HG02852 (cell line): ENCODE measurements at regions not wholly inside any gene's neighbourhood (a gene's known extent, or its start where the extent isn't known, plus 50 kb on each side); places are given as distances from the start of the nearest gene placed in this dataset.
"Not testable (repeated sequence)": the region's sequence is repeated elsewhere in the genome, so short reads cannot be mapped to it uniquely, and the experiment has no call there.

Experiments
- ATAC-seq: cut with Tn5 transposase; IDR thresholded peaks from one replicate; pipeline ENCODE4 v1.9.1; 2021; ENCODE audit warnings: mild to moderate bottlenecking, moderate library complexity; ENCODE audit not compliant: unreplicated experiment

DNA sequence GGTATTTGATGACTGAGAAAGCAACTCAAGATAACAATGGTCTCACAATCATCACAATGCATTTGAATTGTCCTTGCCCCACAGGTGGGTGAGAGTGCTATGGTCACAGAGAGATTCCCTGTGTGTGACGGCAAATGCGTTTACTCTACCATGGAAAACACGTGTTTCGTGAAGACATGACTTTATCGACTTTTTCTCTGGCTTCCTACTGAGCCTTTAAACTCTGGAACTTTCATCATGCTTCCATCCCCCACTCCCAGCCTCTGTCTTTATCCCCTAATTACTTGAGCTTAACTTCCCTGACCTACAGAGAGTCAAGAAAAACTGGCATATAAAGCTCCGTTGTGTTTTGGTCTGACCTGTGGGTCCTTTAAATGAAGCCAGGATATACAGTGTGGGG is 414.1 kb upstream of the CLINT1 start:
- no peak for ATAC-seq

DNA sequence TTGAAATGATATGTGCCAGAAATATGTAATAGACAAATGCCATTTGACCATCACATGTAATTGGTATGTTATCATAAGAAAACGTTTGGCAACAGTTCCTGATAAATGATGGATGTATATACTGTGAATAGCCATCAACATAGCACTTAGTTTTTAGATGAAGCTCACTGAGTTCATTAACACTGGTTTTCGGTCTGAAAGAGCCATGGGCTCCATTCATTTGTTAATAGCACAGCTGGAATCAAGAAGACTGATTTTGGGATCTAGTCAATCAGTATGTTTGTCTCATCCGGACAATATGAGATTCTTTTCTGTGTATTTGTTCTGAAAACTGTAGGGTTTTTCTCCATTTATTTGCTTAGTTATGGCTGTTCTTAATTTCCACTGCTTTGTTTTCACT is 413.5 kb upstream of the CLINT1 start:
- ATAC-seq, result no peak

DNA sequence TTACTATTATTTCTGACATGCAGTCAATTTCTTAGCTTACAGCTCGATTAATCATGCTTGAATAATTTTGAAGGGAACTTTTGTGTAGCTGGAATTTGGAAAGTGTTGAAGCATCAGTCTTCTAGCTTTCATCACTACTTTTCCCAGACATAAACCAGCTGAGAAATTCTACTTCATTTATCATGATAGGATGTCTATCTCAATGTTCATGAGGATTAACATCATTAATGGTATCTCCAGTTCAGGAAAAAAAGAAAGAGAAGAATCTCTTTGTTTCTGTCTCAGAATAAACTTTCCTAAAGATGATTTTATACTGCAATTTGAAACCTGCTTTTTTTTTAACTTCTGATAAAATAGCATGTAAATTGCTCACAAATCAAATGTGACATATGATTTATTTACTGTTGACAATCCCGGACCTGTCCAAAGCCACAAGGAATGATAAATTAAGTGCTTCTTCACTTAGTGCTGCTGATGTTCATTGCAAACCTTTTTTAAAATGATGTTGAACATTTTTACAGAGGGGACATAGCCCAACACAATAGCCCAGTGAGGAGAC is 412.1 kb upstream of the CLINT1 start:
- no peak for ATAC-seq

DNA sequence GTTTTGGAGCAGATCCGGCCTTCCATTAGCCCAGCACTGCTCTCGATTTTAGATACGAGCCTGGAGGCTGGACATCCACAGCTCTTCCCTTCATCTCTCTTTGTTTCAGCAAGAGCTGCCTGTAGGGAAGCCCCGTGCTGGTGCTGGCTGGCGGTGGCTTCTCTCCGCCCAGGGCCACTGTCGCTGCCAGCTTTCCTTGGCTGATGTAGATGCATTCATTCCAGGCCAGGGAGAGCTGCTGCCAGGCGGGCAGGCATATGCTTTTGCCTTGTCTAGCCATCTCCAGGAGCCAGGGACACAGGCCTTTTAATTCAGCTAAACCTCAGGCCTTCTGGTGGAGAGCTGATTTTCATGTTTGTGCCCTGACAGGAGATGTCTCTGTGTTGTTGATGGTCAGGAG is 409.3 kb upstream of the CLINT1 start:
- ATAC-seq, result no peak

DNA sequence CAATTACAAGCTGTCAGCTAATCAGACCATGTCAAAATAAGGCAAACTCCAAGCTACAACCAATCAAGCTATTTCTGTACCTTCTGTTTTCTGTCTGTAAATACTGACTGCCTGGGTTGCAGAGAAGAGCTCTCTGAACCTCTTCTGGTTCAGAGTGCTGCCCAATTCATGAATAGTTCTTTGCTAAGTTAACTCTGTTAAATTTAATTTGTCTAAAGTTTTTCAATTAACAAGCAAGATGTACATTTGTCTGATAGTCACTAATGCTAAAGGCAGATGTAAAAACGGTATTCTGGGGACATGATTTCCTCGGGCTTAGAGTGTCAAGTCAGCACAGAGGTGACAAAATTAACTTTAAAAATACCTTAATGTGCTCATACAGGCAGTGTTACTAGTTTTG is 408.3 kb upstream of the CLINT1 start:
- no peak for ATAC-seq

DNA sequence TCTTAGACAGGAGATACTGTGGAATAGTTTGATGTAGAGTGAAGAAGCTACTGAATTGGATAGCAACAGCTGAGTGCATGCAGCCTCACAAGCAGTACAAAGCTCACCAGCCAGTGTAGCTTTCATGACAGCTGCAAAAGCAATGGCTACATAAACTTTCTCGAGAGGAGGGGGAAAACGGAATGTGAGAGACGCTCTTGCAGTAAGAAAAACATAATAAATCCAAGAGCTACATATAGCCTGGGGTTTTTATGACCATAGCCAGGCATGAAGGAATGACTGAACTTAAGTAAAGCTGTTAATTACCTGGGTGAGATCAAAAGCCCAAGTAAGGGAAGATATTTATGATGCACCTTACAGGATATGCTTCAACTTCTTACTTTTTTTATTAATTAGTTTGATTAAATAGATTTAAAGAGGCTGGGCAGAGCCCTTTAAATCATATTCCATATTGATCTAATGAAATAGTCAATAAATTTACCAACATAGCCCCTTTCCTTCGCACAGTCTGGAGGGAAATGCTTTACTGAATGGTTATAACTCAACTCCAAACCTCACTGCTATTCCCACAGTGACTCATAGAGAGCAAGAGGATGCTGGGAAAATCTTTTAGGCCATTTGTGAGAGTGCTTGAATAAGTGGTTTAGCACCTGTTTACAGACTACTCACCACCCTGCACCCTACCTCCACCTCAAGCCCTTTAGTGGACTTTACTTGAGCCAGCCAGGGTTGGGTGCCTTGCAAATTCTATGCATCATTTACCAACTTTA is 407.2 kb upstream of the CLINT1 start:
- no peak for ATAC-seq

DNA sequence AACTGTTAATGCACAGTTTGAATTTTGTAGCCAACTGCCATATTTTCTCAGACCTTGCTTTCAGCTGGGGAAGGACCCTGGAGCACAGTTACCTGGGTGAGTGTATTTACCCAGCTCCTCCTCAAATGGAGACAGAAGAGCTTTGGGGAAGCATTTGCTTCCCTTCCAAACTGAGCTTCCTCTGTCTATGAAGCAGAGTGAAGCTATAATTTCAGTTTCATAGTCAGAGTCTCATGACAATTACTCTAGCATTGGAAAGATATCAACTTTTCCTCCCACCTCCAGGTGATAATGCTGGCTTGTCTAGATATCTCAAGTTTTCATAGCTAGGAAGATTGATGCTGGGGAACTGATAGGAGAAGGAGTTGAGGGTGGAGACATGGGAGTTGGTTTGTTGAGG is 406.4 kb upstream of the CLINT1 start:
- ATAC-seq, result no peak

DNA sequence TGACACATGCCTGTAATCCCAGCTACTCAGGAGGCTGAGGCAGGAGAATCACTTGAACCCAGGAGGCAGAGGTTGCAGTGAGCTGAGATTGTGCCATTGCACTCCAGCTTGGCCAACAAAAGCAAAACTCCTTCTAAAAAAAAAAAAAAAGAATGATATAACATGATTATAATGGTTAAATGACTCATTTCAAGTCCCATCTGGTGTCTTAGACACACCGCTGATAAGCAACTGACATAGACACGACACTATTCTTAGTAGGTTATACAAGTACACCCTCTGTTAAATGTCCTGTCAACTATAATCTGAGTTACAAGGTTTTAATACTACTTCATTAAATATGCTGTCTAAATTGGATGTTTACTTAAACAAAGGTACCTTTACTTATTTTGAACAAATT is 405.3 kb upstream of the CLINT1 start:
- no peak for ATAC-seq

DNA sequence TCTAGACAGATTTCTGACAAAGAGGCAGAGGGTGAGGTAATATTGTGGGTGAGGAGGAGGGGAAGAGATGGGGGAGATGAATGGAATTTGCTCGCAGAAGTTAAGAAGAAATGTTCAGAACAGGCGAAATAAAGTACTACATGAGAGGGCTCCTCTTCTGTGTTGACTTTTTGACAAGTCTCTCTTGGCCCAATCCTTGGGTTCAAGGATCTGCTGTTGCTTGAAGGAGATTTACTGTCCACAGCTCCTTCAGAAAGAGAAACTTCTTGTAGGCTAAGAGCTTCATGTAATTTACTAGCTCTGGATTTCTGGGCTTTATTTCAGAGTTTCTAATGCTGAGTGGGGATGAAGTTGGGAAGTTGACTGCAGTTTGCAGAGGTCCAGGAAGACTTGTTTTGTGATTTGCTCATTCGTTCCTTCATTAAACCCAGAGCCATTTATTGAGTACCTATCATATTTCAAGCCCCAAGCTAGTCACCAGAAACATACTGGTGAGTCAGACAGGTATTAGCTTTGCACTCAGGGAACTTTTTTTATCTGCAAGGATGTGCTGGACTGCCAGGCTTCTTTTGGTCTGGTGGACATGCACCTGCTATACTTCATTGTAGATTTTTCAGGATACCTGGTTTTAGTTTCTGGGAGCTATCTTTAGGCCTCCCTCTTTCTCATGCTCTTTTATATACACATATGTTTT is 402.9 kb upstream of the CLINT1 start:
- ATAC-seq, result no peak

DNA sequence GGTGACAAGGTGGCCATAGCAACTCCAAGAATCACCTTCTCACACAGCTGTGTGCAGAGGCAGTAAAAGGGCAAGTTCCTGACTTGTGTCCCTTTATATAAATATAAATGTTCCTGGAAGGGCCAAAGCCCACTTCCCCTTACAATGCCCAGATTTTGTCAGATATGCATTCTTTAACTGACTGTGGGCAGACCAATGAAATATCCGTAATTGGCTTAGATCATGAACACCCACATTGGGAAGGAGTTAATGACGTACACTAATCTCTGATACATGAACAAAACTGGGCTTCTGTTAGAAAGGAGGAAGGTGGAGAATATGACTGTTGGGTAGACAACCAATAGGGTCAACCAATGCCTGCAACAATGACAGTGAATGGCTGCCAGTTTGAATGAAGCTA is 397.2 kb upstream of the CLINT1 start:
- no peak for ATAC-seq

DNA sequence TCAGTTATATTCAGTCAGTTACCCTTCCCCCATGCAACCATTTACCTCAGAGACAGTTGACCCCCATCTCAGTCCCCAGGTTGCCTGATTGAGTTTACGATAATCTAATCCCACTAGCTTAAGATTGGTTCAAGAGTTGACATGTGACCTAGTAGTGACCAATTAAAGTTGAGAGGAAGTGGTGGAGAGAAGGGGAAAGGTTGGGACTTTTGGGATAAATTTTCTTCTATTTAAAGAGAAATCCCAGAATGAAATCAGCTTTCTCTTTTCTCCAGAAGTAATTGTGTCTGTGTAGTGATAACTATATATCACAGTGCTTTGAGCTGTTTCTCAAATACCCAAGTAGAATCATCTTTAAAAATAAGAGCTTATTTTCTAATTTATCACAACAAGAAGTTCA is 396.7 kb upstream of the CLINT1 start:
- ATAC-seq, result no peak

DNA sequence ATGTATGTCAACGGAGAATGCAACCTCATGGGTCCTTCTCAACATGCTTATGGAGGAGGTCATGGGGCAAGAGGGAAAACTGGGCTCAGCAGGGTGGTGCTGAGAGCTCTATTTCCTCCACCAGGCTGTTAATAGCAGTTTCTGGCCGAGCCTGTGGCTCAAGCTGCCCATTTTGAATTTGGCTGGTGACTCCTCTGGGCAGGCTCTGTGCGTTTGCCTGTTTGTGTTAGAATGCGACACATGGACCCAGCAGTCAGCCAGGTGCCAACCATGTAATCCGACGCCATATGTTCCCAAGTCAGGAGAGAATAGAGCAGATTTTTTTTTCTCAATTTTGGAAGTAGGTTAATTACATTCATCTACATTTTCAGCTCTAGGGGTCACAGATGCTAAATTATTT is 387.7 kb upstream of the CLINT1 start:
- ATAC-seq, result no peak

DNA sequence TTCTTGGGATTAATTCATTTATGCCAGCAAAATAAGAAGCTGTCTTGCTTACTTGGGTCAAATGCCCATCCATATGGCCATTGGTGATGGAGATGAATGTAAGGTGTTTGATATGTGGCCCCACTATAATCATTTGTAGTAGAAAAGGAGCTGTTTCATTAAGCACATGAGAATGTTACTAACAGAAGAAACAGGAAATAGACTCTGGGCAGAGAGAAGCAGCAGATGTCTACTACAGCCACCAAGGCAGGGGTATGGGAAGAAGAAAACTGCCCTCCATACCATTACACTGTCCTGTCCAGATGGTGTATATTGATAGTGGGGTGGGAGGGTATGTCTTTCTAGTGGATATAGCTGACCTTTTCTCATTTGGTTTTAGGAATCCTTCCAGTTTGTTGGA is 386.6 kb upstream of the CLINT1 start:
- no peak for ATAC-seq

DNA sequence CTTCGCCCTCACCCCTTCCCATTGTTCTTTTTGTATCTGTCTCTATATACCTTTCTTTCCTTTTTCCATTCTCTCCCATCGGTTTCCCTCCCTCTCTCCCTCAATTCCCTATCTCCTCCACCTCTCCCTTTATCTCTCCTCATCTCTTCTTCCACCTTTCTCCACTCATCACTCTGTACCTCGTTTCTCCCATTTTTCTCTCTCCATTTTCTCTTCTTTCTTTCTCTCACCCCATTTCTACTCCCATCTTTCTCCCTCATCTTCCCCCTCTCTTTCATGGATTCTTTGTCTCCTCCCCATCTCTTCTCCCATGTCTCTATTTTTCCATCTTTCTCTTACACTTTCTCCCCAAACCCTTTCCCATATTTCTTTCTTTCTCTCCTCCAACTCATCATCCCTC is 385.9 kb upstream of the CLINT1 start:
- no peak for ATAC-seq

DNA sequence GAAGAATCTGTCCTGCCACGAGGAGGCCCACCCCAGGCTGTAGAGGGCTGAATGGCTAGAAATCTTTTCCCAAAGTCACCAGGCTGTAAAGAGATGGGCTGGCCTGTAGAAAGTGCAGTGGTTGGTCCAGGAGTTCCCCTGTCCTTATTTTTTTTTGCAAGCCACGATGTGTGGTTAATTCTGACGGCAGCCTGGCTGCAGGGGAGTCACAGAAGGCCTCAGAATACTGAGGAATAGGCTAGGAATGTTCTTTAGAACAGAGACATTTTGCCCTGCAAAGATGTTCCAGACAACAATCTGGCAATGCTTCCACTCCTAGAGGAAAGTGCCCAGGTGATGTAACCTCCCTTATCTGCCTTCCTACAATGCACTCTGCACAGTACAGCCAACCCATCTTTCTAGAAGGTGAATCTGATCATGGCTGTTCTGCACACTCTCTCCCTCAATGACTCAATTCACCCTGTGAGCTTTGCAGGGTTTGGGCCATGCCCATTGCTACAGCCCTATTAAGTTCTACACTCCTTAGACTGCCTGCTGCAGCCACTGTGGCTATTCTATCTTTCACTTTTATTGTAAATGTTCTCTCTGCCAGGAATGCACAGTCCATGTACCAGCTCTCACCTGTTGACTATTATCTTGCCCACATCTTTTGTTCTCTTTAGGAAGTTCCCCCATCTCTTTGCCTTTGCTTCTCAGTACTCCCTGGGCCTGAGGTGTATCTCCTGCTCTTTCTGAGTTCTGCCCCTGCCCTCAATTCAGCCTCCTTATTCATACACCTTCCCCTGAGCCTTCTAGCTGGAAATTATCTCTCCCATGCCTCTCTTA is 377.8 kb upstream of the CLINT1 start:
- no peak for ATAC-seq

DNA sequence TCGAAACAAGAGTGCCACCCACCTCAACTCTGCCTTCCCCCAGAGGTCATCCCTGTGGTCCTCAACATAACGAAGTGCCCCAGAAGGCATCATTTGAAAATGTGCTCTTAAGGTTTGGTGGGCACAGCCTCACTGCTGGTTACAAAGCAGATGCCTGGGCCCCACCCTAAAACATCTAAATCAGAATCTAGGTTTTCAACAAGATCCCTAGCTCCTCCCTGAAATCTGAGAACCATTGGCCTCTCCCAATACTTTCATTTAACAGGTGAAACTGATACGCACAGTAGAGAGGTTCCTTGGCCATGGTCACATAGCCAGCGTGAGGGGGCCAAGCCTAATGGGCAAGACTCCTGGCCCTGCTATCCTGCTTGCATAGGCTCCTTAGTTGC is 376.2 kb upstream of the CLINT1 start:
- ATAC-seq, result no peak

DNA sequence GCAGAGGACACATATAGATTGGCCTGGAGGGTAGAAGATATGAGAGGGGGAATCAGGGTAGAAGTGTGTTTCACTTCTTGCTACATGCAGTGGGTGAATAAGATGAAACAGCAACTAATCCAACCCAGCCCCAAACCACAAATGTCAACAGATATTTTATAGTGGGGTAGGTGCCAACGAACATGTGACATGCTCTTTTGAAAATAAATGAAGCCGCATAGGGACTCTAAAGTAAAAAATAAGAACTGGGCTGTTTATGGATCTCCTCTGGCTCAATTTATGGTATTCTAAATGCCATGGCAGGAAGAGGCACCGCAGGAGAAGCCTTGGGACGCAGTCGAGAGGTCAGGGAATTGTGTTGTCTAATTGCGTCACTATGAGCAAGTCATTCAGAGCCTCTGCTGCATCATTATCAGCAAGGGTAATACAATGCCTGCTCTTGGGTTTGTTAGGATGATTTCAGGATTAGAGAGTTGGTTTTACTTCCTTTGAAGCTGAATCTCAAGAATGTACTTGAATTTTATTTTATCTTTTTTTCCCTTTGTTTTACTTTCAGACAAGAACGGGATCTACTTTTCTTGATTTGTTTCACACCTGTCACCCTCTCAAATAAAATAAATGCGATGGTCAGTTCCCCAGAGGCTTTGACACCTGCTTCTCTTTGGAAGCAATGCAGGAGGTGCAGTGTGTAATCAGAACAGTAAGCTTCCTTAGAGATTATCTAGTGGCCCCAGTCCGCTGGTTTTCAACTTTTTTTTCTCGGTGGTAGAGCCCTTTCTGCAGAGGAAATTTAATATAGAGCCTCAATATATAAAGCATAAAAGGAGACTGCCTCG is 375.6 kb upstream of the CLINT1 start:
- ATAC-seq, result no peak

DNA sequence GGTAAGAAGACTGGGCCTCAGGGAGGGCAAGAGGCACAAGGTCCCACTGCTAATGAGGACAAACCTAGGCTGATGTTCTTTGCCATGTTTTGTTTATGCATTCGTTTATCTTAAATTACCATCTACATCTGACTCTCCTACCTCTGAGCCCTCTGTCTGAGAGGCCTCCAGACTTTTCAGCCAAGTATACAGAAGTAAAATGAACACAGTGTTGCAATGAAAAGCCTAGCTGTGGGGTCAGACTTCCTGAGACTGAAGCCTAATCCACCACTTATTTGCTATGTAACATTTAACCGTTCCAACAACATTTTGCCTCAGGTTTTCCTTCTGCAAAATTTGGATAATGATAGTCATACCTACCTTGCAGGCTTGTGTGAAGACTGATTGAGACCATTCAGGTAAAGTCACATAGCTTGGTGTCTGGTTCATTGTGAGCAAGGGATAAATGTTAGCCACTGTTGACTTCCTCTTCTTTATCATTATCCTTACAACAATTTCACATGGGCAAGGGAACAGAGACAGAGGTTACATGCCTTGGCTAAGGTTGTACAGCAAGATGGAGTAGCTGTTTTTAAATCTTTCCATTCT is 374.9 kb upstream of the CLINT1 start:
- ATAC-seq, result no peak

DNA sequence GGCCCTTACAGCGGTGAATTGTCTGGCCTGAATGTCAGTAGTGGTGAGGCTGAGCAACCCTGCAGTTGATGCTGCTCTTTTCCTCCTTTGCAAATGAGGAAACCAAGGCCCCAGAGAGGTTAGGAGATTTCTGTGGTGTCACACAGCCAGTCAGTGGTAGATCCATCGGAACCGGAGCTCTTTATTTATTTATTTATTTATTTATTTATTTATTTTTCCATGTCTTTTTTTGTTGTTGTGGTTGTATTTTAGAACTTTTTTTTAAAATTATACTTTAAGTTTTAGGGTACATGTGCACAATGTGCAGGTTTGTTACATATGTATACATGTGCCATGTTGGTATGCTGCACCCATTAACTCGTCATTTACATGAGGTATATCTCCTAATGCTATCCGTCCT is 368.4 kb upstream of the CLINT1 start:
- ATAC-seq, result not testable (repeated sequence)

DNA sequence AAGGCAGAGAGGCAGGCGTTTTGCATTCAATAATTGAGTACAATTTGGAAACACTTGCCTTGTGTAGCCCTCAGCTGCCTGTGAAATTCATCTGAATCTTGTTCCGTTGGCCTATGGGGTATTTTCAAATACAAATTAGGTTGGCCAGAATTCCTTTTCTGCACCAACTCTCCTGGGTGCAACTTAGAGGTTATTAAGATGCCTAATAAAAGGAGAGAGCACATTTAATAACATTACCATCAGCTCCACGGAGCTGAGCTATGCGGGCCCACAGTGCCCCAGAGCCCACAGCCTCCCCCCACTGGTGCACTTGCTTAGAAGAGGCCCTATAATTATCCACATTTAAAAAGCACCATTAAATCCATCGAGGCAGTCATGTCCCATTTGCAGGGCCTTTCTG is 367.6 kb upstream of the CLINT1 start:
- no peak for ATAC-seq
